NB4 (cell line): ENCODE measurements at regions not wholly inside any gene's neighbourhood (a gene's known extent, or its start where the extent isn't known, plus 50 kb on each side); places are given as distances from the start of the nearest gene placed in this dataset.

Source experiments
- POLR2A ChIP-seq: IDR thresholded peaks from 2 replicates; pipeline ENCODE4 v1.6.1; 2011; ENCODE audit warnings: mild to moderate bottlenecking; ENCODE audit not compliant: insufficient read length; ENCODE audit errors: extremely low read depth
- TF ChIP-seq, protein P1 (sequence below): IDR thresholded peaks from one replicate; pipeline ENCODE4 v1.5.1; 2012; ENCODE audit warnings: low read depth, low read length

DNA sequence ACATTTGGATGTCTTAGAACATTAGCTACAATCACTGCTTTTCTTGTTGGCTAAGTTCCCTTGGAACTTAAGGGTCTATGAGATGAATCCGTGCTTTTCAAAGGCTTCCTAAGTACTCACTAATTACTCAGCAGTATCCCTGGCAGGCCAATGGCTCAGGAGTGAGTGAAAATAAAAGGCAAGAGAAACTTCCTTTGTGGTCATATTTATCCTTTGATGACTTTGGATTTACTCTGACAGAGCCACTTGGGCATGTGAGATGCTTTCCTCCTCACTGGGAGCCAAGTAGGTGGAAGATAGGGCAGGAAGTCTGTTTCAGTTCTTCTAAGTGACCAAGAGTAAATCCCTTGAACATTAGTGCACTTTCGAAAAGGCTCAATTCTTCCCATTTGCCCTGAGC is 224.3 kb upstream of the FOXA2 start:
- no peak for TF ChIP-seq POLR2A
- TF ChIP-seq, protein P1, sequence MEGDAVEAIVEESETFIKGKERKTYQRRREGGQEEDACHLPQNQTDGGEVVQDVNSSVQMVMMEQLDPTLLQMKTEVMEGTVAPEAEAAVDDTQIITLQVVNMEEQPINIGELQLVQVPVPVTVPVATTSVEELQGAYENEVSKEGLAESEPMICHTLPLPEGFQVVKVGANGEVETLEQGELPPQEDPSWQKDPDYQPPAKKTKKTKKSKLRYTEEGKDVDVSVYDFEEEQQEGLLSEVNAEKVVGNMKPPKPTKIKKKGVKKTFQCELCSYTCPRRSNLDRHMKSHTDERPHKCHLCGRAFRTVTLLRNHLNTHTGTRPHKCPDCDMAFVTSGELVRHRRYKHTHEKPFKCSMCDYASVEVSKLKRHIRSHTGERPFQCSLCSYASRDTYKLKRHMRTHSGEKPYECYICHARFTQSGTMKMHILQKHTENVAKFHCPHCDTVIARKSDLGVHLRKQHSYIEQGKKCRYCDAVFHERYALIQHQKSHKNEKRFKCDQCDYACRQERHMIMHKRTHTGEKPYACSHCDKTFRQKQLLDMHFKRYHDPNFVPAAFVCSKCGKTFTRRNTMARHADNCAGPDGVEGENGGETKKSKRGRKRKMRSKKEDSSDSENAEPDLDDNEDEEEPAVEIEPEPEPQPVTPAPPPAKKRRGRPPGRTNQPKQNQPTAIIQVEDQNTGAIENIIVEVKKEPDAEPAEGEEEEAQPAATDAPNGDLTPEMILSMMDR: no peak
